Lower lobe of right lung (tissue), 2 donors: ENCODE measurements at regions not wholly inside any gene's neighbourhood (a gene's known extent, or its start where the extent isn't known, plus 50 kb on each side); places are given as distances from the start of the nearest gene placed in this dataset.

Experiments used
- ATAC-seq, 2 donors: fragments of 200-7000 bp; cut with Tn5 transposase; one replicate each; pipeline ENCODE4 v1.9.1; 2020 to 2022; ENCODE audit warnings: mild to moderate bottlenecking in 2 of 2, moderate library complexity in 2 of 2
- DNase-seq: peaks from one replicate; pipeline ENCODE4 v3.0.0-alpha.2; 2020
- H3K27ac ChIP-seq: fragments of 200-600 bp; one replicate; pipeline ENCODE4 v1.8.0; 2022
- H3K27me3 ChIP-seq: fragments of 200-600 bp; one replicate; pipeline ENCODE4 v1.8.0; 2022; ENCODE audit warnings: low read depth
- H3K36me3 ChIP-seq: fragments of 200-600 bp; one replicate; pipeline ENCODE4 v1.8.0; 2022; ENCODE audit warnings: mild to moderate bottlenecking
- H3K4me1 ChIP-seq: fragments of 200-600 bp; one replicate; pipeline ENCODE4 v1.8.0; 2022
- H3K4me3 ChIP-seq: fragments of 200-600 bp; one replicate; pipeline ENCODE4 v1.8.0; 2022; ENCODE audit warnings: mild to moderate bottlenecking
- H3K9me3 ChIP-seq: fragments of 200-600 bp; one replicate; pipeline ENCODE4 v1.8.0; 2022
- CTCF ChIP-seq: fragments of 200-600 bp; IDR thresholded peaks from one replicate; pipeline ENCODE4 v1.8.0; 2022; ENCODE audit warnings: antibody characterized with exemption, mild to moderate bottlenecking
- intact Hi-C: fragments of 100-400 bp; cut with DNase I; formaldehyde crosslinking; loops from one replicate; pipeline ENCODE4 v1.11.0; 2022
- donor health status: DM: no; HTN: yes; CAD: no; lungs with severe emphysema.

GRCh38 chr11:29183301-29183700 is 833.5 kb downstream of the KCNA4 start:
- no peak for DNase-seq
- no peak for ATAC-seq
- no peak for TF ChIP-seq CTCF
- no peaks in the 10 kb centered on the region for H3K9me3 ChIP-seq
- no peak overlapping the region for H3K4me3 ChIP-seq
- H3K4me1 ChIP-seq, result no peaks in the 10 kb centered on the region
- no peaks in the 10 kb centered on the region for H3K27me3 ChIP-seq
- no peak overlapping the region for H3K27ac ChIP-seq
- intact Hi-C loops, result no loop called here
- no peaks in the 10 kb centered on the region for H3K36me3 ChIP-seq

- no peaks in the 10 kb centered on the region for H3K27me3 ChIP-seq
- no peak for DNase-seq
- no peaks in the 10 kb centered on the region for H3K4me1 ChIP-seq
- no peak overlapping the region for H3K27ac ChIP-seq
- intact Hi-C loops, result no loop called here
- no peak for TF ChIP-seq CTCF
- no peaks in the 10 kb centered on the region for H3K36me3 ChIP-seq
- H3K9me3 ChIP-seq, result no peaks in the 10 kb centered on the region
- ATAC-seq, result no peak
- H3K4me3 ChIP-seq, result no peak overlapping the region
These were observed 843.2 kb downstream of the KCNA4 start for GRCh38 chr11:29173660-29174062.

DNA sequence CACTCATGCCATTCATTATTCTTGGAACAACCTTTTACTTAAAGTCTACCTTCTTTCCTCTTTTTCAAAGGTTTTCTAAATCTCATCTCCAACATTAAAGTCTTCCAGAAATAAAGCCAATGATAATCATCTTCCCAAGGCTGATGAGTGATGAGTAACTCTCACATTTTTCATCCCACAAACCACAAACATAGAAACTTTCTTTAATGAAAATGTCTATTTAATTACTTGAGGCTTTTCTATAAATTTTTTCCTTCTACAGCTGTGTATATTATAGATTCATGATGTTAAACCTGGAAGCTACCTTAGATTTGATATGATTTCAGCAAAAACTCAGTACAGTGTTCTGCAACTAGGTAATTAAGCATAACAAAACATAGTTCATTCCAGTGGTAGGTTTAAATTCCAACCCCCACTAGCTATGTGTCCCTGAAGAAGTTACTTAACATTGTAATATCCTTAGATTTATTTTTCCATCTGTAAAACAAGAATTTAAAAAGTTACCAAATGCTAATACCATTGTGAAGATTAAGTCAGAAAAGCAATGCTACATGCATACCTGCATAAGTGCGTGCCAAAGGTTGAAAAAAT is 845.4 kb downstream of the KCNA4 start:
- DNase-seq (no peak), ATAC-seq (no peak)
- no peaks in the 10 kb centered on the region for H3K4me1 ChIP-seq
- no peak overlapping the region for H3K27ac ChIP-seq
- intact Hi-C loops, result no loop called here
- no peaks in the 10 kb centered on the region for H3K36me3 ChIP-seq
- no peak for TF ChIP-seq CTCF
- H3K9me3 ChIP-seq, result no peaks in the 10 kb centered on the region
- no peaks in the 10 kb centered on the region for H3K27me3 ChIP-seq
- no peak overlapping the region for H3K4me3 ChIP-seq

DNA sequence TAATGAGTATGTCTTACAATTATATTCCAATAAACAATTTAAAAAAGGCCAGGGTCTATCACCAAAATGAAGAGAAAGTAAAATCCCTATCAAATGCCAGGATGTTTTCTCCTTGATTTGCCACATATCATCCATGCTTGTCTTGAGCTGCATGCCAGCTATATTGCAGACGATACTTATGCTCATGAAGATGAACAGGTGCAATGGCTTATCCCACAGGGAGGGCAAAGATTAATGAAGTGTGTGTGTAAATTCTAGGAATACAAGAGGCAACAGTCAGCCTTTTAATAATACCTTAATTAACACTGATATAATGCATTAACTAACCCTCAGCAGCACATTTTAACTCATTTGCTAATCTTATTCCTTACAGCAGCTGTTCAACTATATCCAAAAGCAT is 850.5 kb downstream of the KCNA4 start:
- intact Hi-C loops, result no loop called here
- DNase-seq (no peak), ATAC-seq (no peak)
- no peak for TF ChIP-seq CTCF
- H3K27me3 ChIP-seq, result no peaks in the 10 kb centered on the region
- no peaks in the 10 kb centered on the region for H3K4me1 ChIP-seq
- no peaks in the 10 kb centered on the region for H3K36me3 ChIP-seq
- no peaks in the 10 kb centered on the region for H3K9me3 ChIP-seq
- no peak overlapping the region for H3K4me3 ChIP-seq
- no peak overlapping the region for H3K27ac ChIP-seq

DNA sequence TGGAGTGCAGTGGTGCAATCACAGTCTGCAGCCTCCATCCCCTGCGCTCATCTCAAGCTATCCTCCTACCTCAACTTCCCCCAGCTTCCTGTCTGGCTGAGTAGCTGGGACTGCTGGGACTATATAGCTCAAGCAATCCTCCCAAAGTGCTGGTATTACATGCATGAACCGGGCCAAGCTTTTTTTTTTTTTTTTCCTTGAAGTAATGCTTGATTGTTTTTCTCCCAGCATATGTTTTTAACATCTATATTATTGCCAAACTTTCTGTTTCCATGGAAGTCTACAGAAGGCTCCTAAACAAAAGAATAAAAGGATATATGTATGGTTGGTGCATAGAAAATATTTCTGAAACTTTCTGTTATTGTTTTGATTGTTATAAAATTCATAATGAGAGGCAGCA is 853.6 kb downstream of the KCNA4 start:
- no peak for TF ChIP-seq CTCF
- intact Hi-C loops, result no loop called here
- Histone ChIP-seq H3K4me3 (no peak overlapping the region), H3K9me3 (no peaks in the 10 kb centered on the region), H3K4me1 (no peaks in the 10 kb centered on the region), H3K27ac (no peak overlapping the region), H3K36me3 (no peaks in the 10 kb centered on the region), H3K27me3 (no peaks in the 10 kb centered on the region)
- DNase-seq (no peak), ATAC-seq (no peak)

DNA sequence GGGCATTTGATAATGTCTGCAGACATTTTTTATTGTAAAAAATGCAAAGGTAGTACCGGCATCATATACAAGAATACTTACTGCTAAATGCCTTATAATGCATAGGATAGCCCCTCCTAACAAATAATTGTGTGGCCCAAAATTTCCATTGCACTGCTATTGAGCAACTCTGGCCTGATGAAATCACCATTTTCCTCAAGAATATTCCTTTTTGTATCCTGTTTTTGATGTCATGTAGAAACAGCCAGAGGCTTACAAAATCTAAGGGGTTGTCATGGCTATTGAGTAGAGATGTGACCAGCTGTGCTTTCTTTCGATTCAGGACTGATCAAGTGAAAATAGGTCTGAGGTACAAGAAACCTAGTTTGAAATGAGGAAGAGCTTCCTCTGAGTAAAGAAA is 854.3 kb downstream of the KCNA4 start:
- no peak for TF ChIP-seq CTCF
- Histone ChIP-seq H3K36me3 (no peaks in the 10 kb centered on the region), H3K27me3 (no peaks in the 10 kb centered on the region), H3K9me3 (no peaks in the 10 kb centered on the region), H3K27ac (no peak overlapping the region), H3K4me3 (no peak overlapping the region), H3K4me1 (no peaks in the 10 kb centered on the region)
- no peak for ATAC-seq
- intact Hi-C loops, result no loop called here
- DNase-seq, result no peak
